ENCODE measurements at regions not wholly inside any gene's neighbourhood (a gene's known extent, or its start where the extent isn't known, plus 50 kb on each side); places are given as distances from the start of the nearest gene placed in this dataset.

GRCh38 chr4:168039593-168039992, 52.7 kb upstream of the ANXA10 start:
- no peak for DNase-seq (ENCODE audit: low read depth)
